ENCODE measurements at regions not wholly inside any gene's neighbourhood (a gene's known extent, or its start where the extent isn't known, plus 50 kb on each side); places are given as distances from the start of the nearest gene placed in this dataset.

- DNase-seq: no peak
- POLR2A ChIA-PET: no interaction called here
- no peak overlapping the region for H3K27ac Mint-ChIP-seq
- no peaks in the 10 kb centered on the region for H3K36me3 Mint-ChIP-seq
- H3K27me3 Mint-ChIP-seq: peaks cover 3% of the 10 kb centered on the region
- H3K9me3 Mint-ChIP-seq: no peaks in the 10 kb centered on the region
- no peaks in the 10 kb centered on the region for H3K4me1 Mint-ChIP-seq
- no peak overlapping the region for H3K4me3 Mint-ChIP-seq
- no peak for ATAC-seq (ENCODE audit: low read depth)
These were observed 871.0 kb upstream of the CITED2 start for GRCh38 chr6:140245296-140246040.

DNA sequence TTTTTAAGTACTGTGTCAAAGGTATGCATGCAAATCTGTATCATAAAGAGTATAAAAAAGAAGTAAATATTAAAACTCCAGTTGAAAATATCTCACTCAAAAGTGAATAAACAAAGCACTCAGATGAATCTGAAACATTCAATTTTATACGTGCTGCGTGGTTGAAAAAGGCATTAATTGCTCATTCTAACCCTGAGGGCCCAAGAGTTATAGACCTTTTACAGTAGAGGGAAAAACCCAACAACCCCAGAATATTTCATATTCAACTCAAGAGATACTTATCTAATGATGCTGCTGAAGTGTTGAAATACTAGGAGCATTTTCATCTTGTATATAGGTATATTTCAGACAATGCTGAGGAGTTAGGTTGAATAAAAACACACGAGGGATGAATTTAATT, 862.8 kb upstream of the CITED2 start:
- no peaks in the 10 kb centered on the region for H3K4me1 Mint-ChIP-seq
- peaks cover 4% of the 10 kb centered on the region for H3K27me3 Mint-ChIP-seq

GRCh38 chr6:140236732-140237131, 862.3 kb upstream of the CITED2 start:
- Mint-ChIP-seq H3K4me1 (no peaks in the 10 kb centered on the region), H3K9me3 (peaks cover 6% of the 10 kb centered on the region), H3K27me3 (peaks cover 4% of the 10 kb centered on the region), H3K4me3 (no peak overlapping the region), H3K36me3 (no peaks in the 10 kb centered on the region), H3K27ac (no peak overlapping the region)
- no peak for ATAC-seq (ENCODE audit: low read depth)
- POLR2A ChIA-PET: no interaction called here
- no peak for DNase-seq

More for the DNA sequence above, 862.8 kb upstream of the CITED2 start:
- DNase-seq (no peak), ATAC-seq (ENCODE audit: low read depth) (no peak)
- Mint-ChIP-seq H3K9me3 (peaks cover 4% of the 10 kb centered on the region), H3K4me3 (no peak overlapping the region), H3K27ac (no peak overlapping the region), H3K36me3 (no peaks in the 10 kb centered on the region)
- POLR2A ChIA-PET: no interaction called here

GRCh38 chr6:140230282-140230681, 855.8 kb upstream of the CITED2 start:
- no peak for ATAC-seq (ENCODE audit: low read depth)

DNA sequence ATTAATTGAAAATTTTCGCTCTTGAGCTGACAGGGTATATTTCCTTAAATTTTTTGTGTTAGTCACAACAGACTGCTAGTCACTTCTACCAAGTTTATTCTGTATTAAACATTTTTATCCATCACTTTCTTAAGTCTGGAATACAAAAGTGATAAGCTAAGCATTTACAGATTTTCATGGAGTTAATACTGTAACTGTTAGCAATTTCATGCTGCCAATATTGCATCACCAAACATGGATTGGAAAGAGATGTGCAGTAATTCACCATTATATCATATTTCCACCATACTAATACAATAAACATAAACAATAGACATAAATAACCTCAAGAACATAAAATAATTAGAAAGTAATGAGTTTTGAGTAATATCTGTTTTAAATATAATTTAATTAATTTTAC, 854.0 kb upstream of the CITED2 start:
- Mint-ChIP-seq H3K36me3 (no peaks in the 10 kb centered on the region), H3K4me3 (no peak overlapping the region), H3K9me3 (peaks cover 10% of the 10 kb centered on the region), H3K27me3 (peaks cover 2% of the 10 kb centered on the region), H3K4me1 (no peaks in the 10 kb centered on the region), H3K27ac (no peak overlapping the region)
- POLR2A ChIA-PET: no interaction called here
- DNase-seq (no peak), ATAC-seq (ENCODE audit: low read depth) (no peak)

More at GRCh38 chr6:140230282-140230681, 855.8 kb upstream of the CITED2 start:
- H3K9me3 Mint-ChIP-seq: peaks cover 10% of the 10 kb centered on the region
- no peaks in the 10 kb centered on the region for H3K36me3 Mint-ChIP-seq
- peaks cover 2% of the 10 kb centered on the region for H3K27me3 Mint-ChIP-seq
- POLR2A ChIA-PET: no interaction called here
- DNase-seq: no peak
- H3K4me3 Mint-ChIP-seq: no peak overlapping the region
- H3K4me1 Mint-ChIP-seq: no peaks in the 10 kb centered on the region
- H3K27ac Mint-ChIP-seq: no peak overlapping the region

GRCh38 chr6:140226637-140227036, 852.2 kb upstream of the CITED2 start:
- Mint-ChIP-seq H3K27me3 (peaks cover 2% of the 10 kb centered on the region), H3K4me3 (no peak overlapping the region), H3K9me3 (peaks cover 4% of the 10 kb centered on the region), H3K36me3 (no peaks in the 10 kb centered on the region), H3K4me1 (no peaks in the 10 kb centered on the region), H3K27ac (no peak overlapping the region)
- POLR2A ChIA-PET: no interaction called here
- ATAC-seq (ENCODE audit: low read depth) (no peak), DNase-seq (no peak)

DNA sequence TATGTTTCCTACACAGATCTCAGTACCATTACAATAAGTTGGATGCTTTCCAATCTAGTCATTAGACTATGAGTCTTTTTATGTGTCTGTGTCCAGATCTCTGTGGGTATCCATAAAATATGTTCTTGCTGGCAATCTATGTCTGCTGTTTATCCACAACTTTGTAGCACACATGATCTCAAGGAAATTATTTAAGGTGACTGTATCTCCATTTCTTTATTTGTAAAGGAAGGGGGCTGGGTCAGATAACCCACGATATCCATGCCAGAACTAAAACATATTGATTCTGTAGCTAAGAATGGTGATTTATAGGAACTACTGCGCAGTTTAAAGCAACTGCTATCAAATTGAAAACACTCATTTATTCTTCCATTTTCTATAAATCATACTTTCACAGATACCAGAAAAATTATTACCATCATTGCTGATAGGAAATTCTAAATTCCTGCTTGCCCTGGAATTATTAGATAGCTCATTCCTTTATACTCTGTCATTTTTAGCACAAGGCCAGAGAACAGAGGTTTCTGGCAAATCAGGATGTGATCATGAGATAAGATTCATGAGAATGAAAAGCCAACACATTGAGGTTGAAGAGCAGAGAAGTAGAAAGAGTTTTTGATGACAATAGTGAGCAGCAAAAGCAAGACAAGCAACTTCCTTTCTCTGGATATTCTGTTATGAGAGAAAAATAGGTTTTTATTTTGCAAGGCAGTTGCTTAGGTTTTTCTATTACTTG, 851.4 kb upstream of the CITED2 start:
- H3K9me3 Mint-ChIP-seq: peaks cover 4% of the 10 kb centered on the region
- DNase-seq (no peak), ATAC-seq (ENCODE audit: low read depth) (no peak)
- no peak overlapping the region for H3K4me3 Mint-ChIP-seq
- POLR2A ChIA-PET: no interaction called here
- no peaks in the 10 kb centered on the region for H3K36me3 Mint-ChIP-seq
- no peak overlapping the region for H3K27ac Mint-ChIP-seq
- H3K27me3 Mint-ChIP-seq: no peaks in the 10 kb centered on the region
- H3K4me1 Mint-ChIP-seq: no peaks in the 10 kb centered on the region

GRCh38 chr6:140217283-140217682, 842.8 kb upstream of the CITED2 start:
- H3K27ac Mint-ChIP-seq: no peak overlapping the region
- H3K36me3 Mint-ChIP-seq: no peaks in the 10 kb centered on the region
- ATAC-seq (ENCODE audit: low read depth) (no peak), DNase-seq (no peak)
- no peaks in the 10 kb centered on the region for H3K27me3 Mint-ChIP-seq
- H3K9me3 Mint-ChIP-seq: peaks cover 13% of the 10 kb centered on the region
- no peak overlapping the region for H3K4me3 Mint-ChIP-seq
- POLR2A ChIA-PET: no interaction called here
- no peaks in the 10 kb centered on the region for H3K4me1 Mint-ChIP-seq

DNA sequence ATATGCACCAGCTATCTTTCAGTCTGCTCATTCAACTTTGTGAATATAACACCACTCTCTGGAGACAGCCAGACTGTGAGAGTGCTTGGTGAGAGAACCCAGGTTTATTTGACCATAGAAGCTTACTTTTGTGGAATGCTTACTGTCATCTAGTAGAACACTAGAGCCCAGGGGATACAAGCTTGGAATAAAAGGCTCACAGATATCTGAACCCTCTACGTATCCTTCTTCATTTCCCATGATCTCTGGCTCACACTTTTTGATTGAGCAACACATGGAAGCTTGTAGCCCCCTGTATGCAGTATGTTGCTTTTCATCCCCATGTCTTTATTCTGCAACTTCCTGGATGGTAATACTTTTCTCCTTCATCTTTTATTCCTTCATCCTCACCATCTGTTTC, 835.3 kb upstream of the CITED2 start:
- no peaks in the 10 kb centered on the region for H3K36me3 Mint-ChIP-seq
- H3K27ac Mint-ChIP-seq: no peak overlapping the region

GRCh38 chr6:140208286-140208685, 833.8 kb upstream of the CITED2 start:
- Mint-ChIP-seq H3K27me3 (no peaks in the 10 kb centered on the region), H3K27ac (no peak overlapping the region), H3K4me3 (no peak overlapping the region), H3K9me3 (no peaks in the 10 kb centered on the region), H3K36me3 (no peaks in the 10 kb centered on the region), H3K4me1 (no peaks in the 10 kb centered on the region)
- POLR2A ChIA-PET: no interaction called here
- DNase-seq: no peak
- no peak for ATAC-seq (ENCODE audit: low read depth)

More for the DNA sequence above, 835.3 kb upstream of the CITED2 start:
- no peak for DNase-seq
- Mint-ChIP-seq H3K9me3 (no peaks in the 10 kb centered on the region), H3K4me3 (no peak overlapping the region), H3K27me3 (no peaks in the 10 kb centered on the region), H3K4me1 (no peaks in the 10 kb centered on the region)
- ATAC-seq (ENCODE audit: low read depth): no peak
- POLR2A ChIA-PET: no interaction called here

GRCh38 chr6:140205795-140206593, 831.5 kb upstream of the CITED2 start:
- no peak overlapping the region for H3K4me3 Mint-ChIP-seq
- no peaks in the 10 kb centered on the region for H3K27me3 Mint-ChIP-seq
- H3K4me1 Mint-ChIP-seq: no peaks in the 10 kb centered on the region
- no peaks in the 10 kb centered on the region for H3K9me3 Mint-ChIP-seq
- DNase-seq (no peak), ATAC-seq (ENCODE audit: low read depth) (no peak)
- H3K36me3 Mint-ChIP-seq: no peaks in the 10 kb centered on the region
- H3K27ac Mint-ChIP-seq: no peak overlapping the region
- POLR2A ChIA-PET: no interaction called here

DNA sequence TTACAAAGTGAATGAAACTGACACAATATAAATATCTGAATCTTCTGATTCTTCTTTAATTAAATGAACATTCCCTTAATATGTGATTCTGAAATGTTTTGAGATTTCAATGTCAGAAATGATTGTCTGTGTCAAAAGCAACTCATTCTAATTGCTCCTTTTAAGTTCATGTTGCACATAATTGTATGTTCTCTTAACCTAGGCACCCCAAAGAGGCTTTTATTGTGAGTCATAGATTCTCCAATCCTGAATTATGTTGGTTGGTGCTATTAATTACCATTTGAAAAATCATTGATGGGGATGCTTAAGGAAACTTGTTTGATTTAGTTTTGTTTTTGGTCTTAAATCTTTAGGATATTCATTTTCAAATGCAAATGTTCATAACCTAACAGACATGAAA, 829.7 kb upstream of the CITED2 start:
- no peak overlapping the region for H3K4me3 Mint-ChIP-seq
- no peaks in the 10 kb centered on the region for H3K36me3 Mint-ChIP-seq
- no peaks in the 10 kb centered on the region for H3K4me1 Mint-ChIP-seq
- H3K9me3 Mint-ChIP-seq: no peaks in the 10 kb centered on the region
- POLR2A ChIA-PET: no interaction called here
- DNase-seq (no peak), ATAC-seq (ENCODE audit: low read depth) (no peak)
- H3K27me3 Mint-ChIP-seq: no peaks in the 10 kb centered on the region
- H3K27ac Mint-ChIP-seq: no peak overlapping the region

GRCh38 chr6:140203661-140204147, 829.3 kb upstream of the CITED2 start:
- Mint-ChIP-seq H3K4me1 (no peaks in the 10 kb centered on the region), H3K27me3 (no peaks in the 10 kb centered on the region), H3K36me3 (no peaks in the 10 kb centered on the region), H3K9me3 (no peaks in the 10 kb centered on the region), H3K27ac (no peak overlapping the region), H3K4me3 (no peak overlapping the region)
- POLR2A ChIA-PET: no interaction called here
- DNase-seq (no peak), ATAC-seq (ENCODE audit: low read depth) (no peak)

Data from activated naive CD8-positive, alpha-beta T cell treated with anti-CD3 and anti-CD28 coated beads, Interleukin-2, amount 10 ng/mL, durations not matched to agents 7 days and 5 days (primary cell).